ENCODE measurements at regions not wholly inside any gene's neighbourhood (a gene's known extent, or its start where the extent isn't known, plus 50 kb on each side); places are given as distances from the start of the nearest gene placed in this dataset.

- Mint-ChIP-seq H3K9me3 (no peaks in the 10 kb centered on the region), H3K36me3 (no peaks in the 10 kb centered on the region), H3K4me3 (no peak overlapping the region), H3K27ac (no peak overlapping the region), H3K4me1 (peaks cover 4% of the 10 kb centered on the region), H3K27me3 (no peaks in the 10 kb centered on the region)
- DNase-seq, result no peak
Measured at GRCh38 chrX:147846676-147847075, 65.0 kb upstream of the FMR1 start.

GRCh38 chrX:147847999-147848398 is 63.7 kb upstream of the FMR1 start:
- Mint-ChIP-seq H3K27me3 (no peaks in the 10 kb centered on the region), H3K9me3 (no peaks in the 10 kb centered on the region), H3K36me3 (no peaks in the 10 kb centered on the region), H3K27ac (no peak overlapping the region), H3K4me3 (no peak overlapping the region), H3K4me1 (peaks cover 4% of the 10 kb centered on the region)
- DNase-seq, result no peak

GRCh38 chrX:147848543-147849443 is 62.9 kb upstream of the FMR1 start:
- peaks cover 4% of the 10 kb centered on the region for H3K4me1 Mint-ChIP-seq
- no peaks in the 10 kb centered on the region for H3K9me3 Mint-ChIP-seq
- no peak for DNase-seq
- H3K27ac Mint-ChIP-seq, result no peak overlapping the region
- H3K4me3 Mint-ChIP-seq, result no peak overlapping the region
- H3K36me3 Mint-ChIP-seq, result no peaks in the 10 kb centered on the region
- H3K27me3 Mint-ChIP-seq, result no peaks in the 10 kb centered on the region

DNA sequence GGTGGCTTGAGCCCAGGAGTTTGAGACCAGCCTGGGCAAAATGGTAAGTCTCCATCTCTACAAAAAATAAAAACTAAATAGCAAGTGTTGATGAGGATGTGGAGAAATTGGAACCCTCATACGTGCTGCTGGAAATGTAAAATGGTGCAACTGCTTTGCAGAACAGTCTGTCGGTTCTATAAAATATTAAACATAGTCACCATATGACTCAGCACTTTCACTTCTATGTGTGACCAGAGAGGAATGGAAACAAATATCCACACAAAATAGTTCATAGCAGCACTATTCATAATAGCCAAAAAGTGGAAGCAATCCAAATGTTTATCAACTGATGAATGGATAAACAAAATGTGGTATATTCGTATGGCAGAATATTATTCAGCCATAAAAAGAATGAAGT is 60.8 kb upstream of the FMR1 start:
- H3K36me3 Mint-ChIP-seq, result no peaks in the 10 kb centered on the region
- H3K4me1 Mint-ChIP-seq, result peaks cover 4% of the 10 kb centered on the region
- H3K4me3 Mint-ChIP-seq, result no peak overlapping the region
- no peak for DNase-seq
- H3K27ac Mint-ChIP-seq, result no peak overlapping the region
- H3K9me3 Mint-ChIP-seq, result no peaks in the 10 kb centered on the region
- H3K27me3 Mint-ChIP-seq, result no peaks in the 10 kb centered on the region

DNA sequence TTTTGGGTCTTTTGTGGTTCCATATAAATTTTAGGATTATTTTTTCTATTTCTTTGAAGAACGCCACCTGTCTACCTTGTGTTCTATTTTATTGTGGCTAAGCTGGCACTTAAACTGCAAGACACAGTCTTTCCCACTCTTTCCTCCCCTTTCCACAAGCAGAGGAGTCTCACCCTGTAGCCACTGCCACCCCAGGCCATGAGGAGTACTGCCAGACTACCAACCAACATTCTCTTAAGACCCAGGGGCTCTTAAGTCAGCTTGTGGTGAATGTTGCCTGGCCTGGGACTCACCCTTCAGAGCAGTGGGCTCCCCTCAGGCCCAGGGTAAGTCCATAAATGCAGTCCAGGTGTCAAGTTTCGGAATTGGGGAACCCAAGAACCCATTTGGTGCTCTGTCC is 58.0 kb upstream of the FMR1 start:
- no peaks in the 10 kb centered on the region for H3K36me3 Mint-ChIP-seq
- H3K4me3 Mint-ChIP-seq, result no peak overlapping the region
- DNase-seq, result no peak
- H3K9me3 Mint-ChIP-seq, result no peaks in the 10 kb centered on the region
- no peaks in the 10 kb centered on the region for H3K27me3 Mint-ChIP-seq
- peaks cover 4% of the 10 kb centered on the region for H3K4me1 Mint-ChIP-seq
- no peak overlapping the region for H3K27ac Mint-ChIP-seq

DNA sequence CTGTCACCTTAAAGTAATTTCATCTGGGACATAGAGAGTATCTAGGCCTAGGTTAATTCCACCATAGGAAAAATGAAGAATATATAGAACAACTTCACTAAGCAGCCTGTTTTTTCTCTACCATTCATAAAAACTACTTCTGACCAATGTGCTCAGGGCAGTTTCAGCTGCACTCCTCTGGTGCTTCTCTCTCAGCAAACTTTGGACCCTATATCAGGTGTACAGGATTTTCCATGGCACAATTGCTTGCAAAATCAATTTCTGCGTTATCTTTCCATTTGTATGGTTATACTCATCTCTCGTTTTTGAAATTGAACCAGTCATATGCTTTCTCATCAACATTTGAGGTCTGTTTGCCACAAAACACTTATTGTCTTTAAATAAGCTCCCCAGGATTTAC is 52.1 kb upstream of the FMR1 start:
- no peak overlapping the region for H3K27ac Mint-ChIP-seq
- no peaks in the 10 kb centered on the region for H3K4me1 Mint-ChIP-seq
- H3K36me3 Mint-ChIP-seq, result no peaks in the 10 kb centered on the region
- DNase-seq, result no peak
- no peaks in the 10 kb centered on the region for H3K27me3 Mint-ChIP-seq
- no peaks in the 10 kb centered on the region for H3K9me3 Mint-ChIP-seq
- no peak overlapping the region for H3K4me3 Mint-ChIP-seq
